Lung (tissue), 11 donors: ENCODE measurements at regions not wholly inside any gene's neighbourhood (a gene's known extent, or its start where the extent isn't known, plus 50 kb on each side); places are given as distances from the start of the nearest gene placed in this dataset.

ENCODE experiments used
- ATAC-seq: fragments of 200-7000 bp; cut with Tn5 transposase; one replicate; pipeline ENCODE4 v1.9.1; 2020; ENCODE audit warnings: moderate number of reproducible peaks; ENCODE audit not compliant: insufficient read depth, low FRiP score
- DNase-seq, 3 donors: peaks; one replicate each; pipeline ENCODE4 v3.0.0-alpha.2; 2013 to 2017
- H3K27ac ChIP-seq, 2 donors: one replicate each; pipeline ENCODE4 v1.5.1; 2013; ENCODE audit warnings: mild to moderate bottlenecking in 2 of 2, moderate library complexity in 2 of 2, control low read depth in 1 of 2, inconsistent platforms in 1 of 2, low read depth in 1 of 2, low read length in 1 of 2
- H3K27me3 ChIP-seq, 3 donors: one replicate each; pipeline ENCODE4 v1.5.1; 2013; ENCODE audit warnings: low read length in 2 of 3; ENCODE audit not compliant: control insufficient read depth in 3 of 3, insufficient read depth in 3 of 3
- H3K36me3 ChIP-seq, 4 donors: one replicate each; pipeline ENCODE4 v1.5.1; 2013; ENCODE audit warnings: low read length in 4 of 4, mild to moderate bottlenecking in 1 of 4, moderate library complexity in 1 of 4; ENCODE audit not compliant: control insufficient read depth in 4 of 4, insufficient read depth in 4 of 4
- H3K4me1 ChIP-seq, 5 donors: one replicate each; pipeline ENCODE4 v1.5.1; 2013; ENCODE audit warnings: low read length in 5 of 5, mild to moderate bottlenecking in 2 of 5, moderate library complexity in 1 of 5; ENCODE audit not compliant: control insufficient read depth in 5 of 5, insufficient read depth in 5 of 5
- H3K4me3 ChIP-seq: one replicate; pipeline ENCODE4 v1.5.1; 2013; ENCODE audit warnings: mild to moderate bottlenecking, control low read depth, moderate library complexity
- H3K9ac ChIP-seq, 2 donors: one replicate each; pipeline ENCODE4 v1.5.1; 2013; ENCODE audit warnings: low read length in 2 of 2, control low read depth in 1 of 2; ENCODE audit not compliant: insufficient read depth in 1 of 2
- H3K9me3 ChIP-seq, 4 donors: one replicate each; pipeline ENCODE4 v1.5.1; 2013; ENCODE audit warnings: low read length in 3 of 4, mild to moderate bottlenecking in 1 of 4, moderate library complexity in 1 of 4; ENCODE audit not compliant: control insufficient read depth in 4 of 4, insufficient read depth in 3 of 4
- CTCF ChIP-seq: IDR thresholded peaks from 2 replicates; pipeline ENCODE4 v1.5.1; 2012; ENCODE audit warnings: mild to moderate bottlenecking; ENCODE audit errors: control extremely low read depth, extremely low read depth
- WGBS, 2 donors: extraction: QIAGEN DNeasy Blood & Tissue Kit; methylation state at CpG; one replicate each; pipeline ENCODE4 v1.1.7; 2013; 5-methylcytosine and 5-hydroxymethylcytosine counted together
- donor health status: control.
- donor health status: control.
- donor health status: Bipolar disorder and iron deficiency.
- donor health status: healthy.
- donor health status: DM: yes; HTN: yes; CAD: no.

- H3K4me3 ChIP-seq: no peak overlapping the region
- H3K9ac ChIP-seq: no peak overlapping the region
- H3K36me3 ChIP-seq: no peaks in the 10 kb centered on the region
- H3K4me1 ChIP-seq: peaks cover 0 to 2% (median 0%) of the 10 kb centered on the region in 5 donors
- peaks cover 0 to 3% (median 0%) of the 10 kb centered on the region in 3 donors for H3K27me3 ChIP-seq
- no peak overlapping the region for H3K27ac ChIP-seq
- DNase-seq: no peak
- ATAC-seq: no peak
- no peaks in the 10 kb centered on the region for H3K9me3 ChIP-seq
- 77 to 89% methylated on average over 3 of the region's 3 CpGs for WGBS, 2 donors
- TF ChIP-seq CTCF: no peak
These were observed 76.7 kb downstream of the RND3 start for GRCh38 chr2:150410809-150411208.

- DNase-seq: no peak
- no peak for ATAC-seq
- Histone ChIP-seq H3K36me3 (no peaks in the 10 kb centered on the region), H3K9me3 (no peaks in the 10 kb centered on the region), H3K9ac (no peak overlapping the region), H3K4me1 (peaks cover 0 to 2% (median 0%) of the 10 kb centered on the region in 5 donors), H3K4me3 (no peak overlapping the region), H3K27me3 (peaks cover 0 to 3% (median 0%) of the 10 kb centered on the region in 3 donors), H3K27ac (no peak overlapping the region)
- no peak for TF ChIP-seq CTCF
- 65 to 71% methylated on average over 2 of the region's 2 CpGs for WGBS, 2 donors
These were observed 78.3 kb downstream of the RND3 start for GRCh38 chr2:150409196-150409595.

- no peak overlapping the region for H3K4me3 ChIP-seq
- DNase-seq: no peak
- H3K27me3 ChIP-seq: no peaks in the 10 kb centered on the region
- TF ChIP-seq CTCF: no peak
- H3K4me1 ChIP-seq: peaks cover 0 to 7% (median 0%) of the 10 kb centered on the region in 5 donors
- no peak overlapping the region for H3K9ac ChIP-seq
- no peaks in the 10 kb centered on the region for H3K9me3 ChIP-seq
- H3K27ac ChIP-seq: no peak overlapping the region
- ATAC-seq: no peak
- no peaks in the 10 kb centered on the region for H3K36me3 ChIP-seq
- 87 to 88% methylated on average over 3 of the region's 3 CpGs for WGBS, 2 donors
These were observed 83.3 kb downstream of the RND3 start for GRCh38 chr2:150404147-150404546.

- no peak for DNase-seq
- no peak for TF ChIP-seq CTCF
- ATAC-seq: no peak
- Histone ChIP-seq H3K27me3 (no peaks in the 10 kb centered on the region), H3K9me3 (no peaks in the 10 kb centered on the region), H3K27ac (no peak overlapping the region), H3K9ac (no peak overlapping the region), H3K4me3 (no peak overlapping the region), H3K36me3 (no peaks in the 10 kb centered on the region), H3K4me1 (peaks cover 0 to 7% (median 0%) of the 10 kb centered on the region in 5 donors)
- 28 to 55% methylated on average over 2 of the region's 2 CpGs for WGBS, 2 donors
These were observed 84.0 kb downstream of the RND3 start for GRCh38 chr2:150403457-150403856.
